GM12873 (cell line): ENCODE measurements at regions not wholly inside any gene's neighbourhood (a gene's known extent, or its start where the extent isn't known, plus 50 kb on each side); places are given as distances from the start of the nearest gene placed in this dataset.

Experiments used
- CTCF ChIP-seq: IDR thresholded peaks from 2 replicates; pipeline ENCODE4 v1.5.1; 2012; ENCODE audit warnings: low read depth, mild to moderate bottlenecking, moderate library complexity, low read length, control low read depth; ENCODE audit not compliant: insufficient read depth; ENCODE audit errors: missing control alignments

GRCh38 chr22:48362721-48363404 is 1464.8 kb downstream of the BRD1 start:
- TF ChIP-seq CTCF, result no peak

GRCh38 chr22:48361099-48361639 is 1466.5 kb downstream of the BRD1 start:
- no peak for TF ChIP-seq CTCF

GRCh38 chr22:48359613-48359965 is 1468.1 kb downstream of the BRD1 start:
- TF ChIP-seq CTCF, result no peak

- TF ChIP-seq CTCF, result no peak
Measured at GRCh38 chr22:48358886-48359612, 1468.6 kb downstream of the BRD1 start.

- no peak for TF ChIP-seq CTCF
Measured at GRCh38 chr22:48357961-48358360, 1469.7 kb downstream of the BRD1 start.

- no peak for TF ChIP-seq CTCF
Measured at GRCh38 chr22:48357196-48357595, 1470.5 kb downstream of the BRD1 start.

- no peak for TF ChIP-seq CTCF
Measured at GRCh38 chr22:48356731-48357130, 1470.9 kb downstream of the BRD1 start.
